ENCODE measurements at regions not wholly inside any gene's neighbourhood (a gene's known extent, or its start where the extent isn't known, plus 50 kb on each side); places are given as distances from the start of the nearest gene placed in this dataset.
"Not testable (repeated sequence)": the region's sequence is repeated elsewhere in the genome, so short reads cannot be mapped to it uniquely, and the experiment has no call there.

GRCh38 chr1:79252598-79252997, 246.1 kb upstream of the ADGRL4 start:
- no peak overlapping the region for H3K4me3 Mint-ChIP-seq
- H3K36me3 Mint-ChIP-seq (ENCODE audit: low read depth), result no peaks in the 10 kb centered on the region
- no peaks in the 10 kb centered on the region for H3K27me3 Mint-ChIP-seq (ENCODE audit: low read depth)
- no peaks in the 10 kb centered on the region for H3K4me1 Mint-ChIP-seq (ENCODE audit: low read depth)
- H3K9me3 Mint-ChIP-seq, result no peaks in the 10 kb centered on the region
- no peak overlapping the region for H3K27ac Mint-ChIP-seq

GRCh38 chr1:79239840-79240239, 233.3 kb upstream of the ADGRL4 start:
- H3K36me3 Mint-ChIP-seq (ENCODE audit: low read depth), result no peaks in the 10 kb centered on the region
- H3K27ac Mint-ChIP-seq, result no peak overlapping the region
- H3K9me3 Mint-ChIP-seq, result peaks cover 9% of the 10 kb centered on the region
- H3K4me1 Mint-ChIP-seq (ENCODE audit: low read depth), result no peaks in the 10 kb centered on the region
- no peaks in the 10 kb centered on the region for H3K27me3 Mint-ChIP-seq (ENCODE audit: low read depth)
- H3K4me3 Mint-ChIP-seq, result no peak overlapping the region

GRCh38 chr1:79235301-79236002, 228.9 kb upstream of the ADGRL4 start:
- Mint-ChIP-seq H3K4me3 (no peak overlapping the region), H3K4me1 (ENCODE audit: low read depth) (no peaks in the 10 kb centered on the region), H3K9me3 (peaks cover 7% of the 10 kb centered on the region), H3K27me3 (ENCODE audit: low read depth) (no peaks in the 10 kb centered on the region), H3K27ac (no peak overlapping the region), H3K36me3 (ENCODE audit: low read depth) (no peaks in the 10 kb centered on the region)

GRCh38 chr1:79232818-79233217, 226.3 kb upstream of the ADGRL4 start:
- H3K27ac Mint-ChIP-seq, result no peak overlapping the region
- no peak overlapping the region for H3K4me3 Mint-ChIP-seq
- peaks cover 4% of the 10 kb centered on the region for H3K9me3 Mint-ChIP-seq
- H3K4me1 Mint-ChIP-seq (ENCODE audit: low read depth), result no peaks in the 10 kb centered on the region
- H3K36me3 Mint-ChIP-seq (ENCODE audit: low read depth), result no peaks in the 10 kb centered on the region
- no peaks in the 10 kb centered on the region for H3K27me3 Mint-ChIP-seq (ENCODE audit: low read depth)

- H3K4me3 Mint-ChIP-seq; H3K27ac Mint-ChIP-seq; H3K36me3 Mint-ChIP-seq (ENCODE audit: low read depth); H3K4me1 Mint-ChIP-seq (ENCODE audit: low read depth); H3K9me3 Mint-ChIP-seq; H3K27me3 Mint-ChIP-seq (ENCODE audit: low read depth): not testable (repeated sequence)
Observed at GRCh38 chr1:79230751-79231150, 224.2 kb upstream of the ADGRL4 start.

- Mint-ChIP-seq H3K27me3 (ENCODE audit: low read depth) (no peaks in the 10 kb centered on the region), H3K9me3 (peaks cover 10% of the 10 kb centered on the region), H3K27ac (no peak overlapping the region), H3K4me1 (ENCODE audit: low read depth) (no peaks in the 10 kb centered on the region), H3K36me3 (ENCODE audit: low read depth) (no peaks in the 10 kb centered on the region), H3K4me3 (no peak overlapping the region)
Observed at GRCh38 chr1:79226963-79227362, 220.4 kb upstream of the ADGRL4 start.

- H3K27ac Mint-ChIP-seq, result no peak overlapping the region
- no peaks in the 10 kb centered on the region for H3K27me3 Mint-ChIP-seq (ENCODE audit: low read depth)
- no peaks in the 10 kb centered on the region for H3K36me3 Mint-ChIP-seq (ENCODE audit: low read depth)
- H3K4me3 Mint-ChIP-seq, result no peak overlapping the region
- H3K9me3 Mint-ChIP-seq, result peaks cover 16% of the 10 kb centered on the region
- no peaks in the 10 kb centered on the region for H3K4me1 Mint-ChIP-seq (ENCODE audit: low read depth)
Observed at GRCh38 chr1:79224537-79224936, 218.0 kb upstream of the ADGRL4 start.

GRCh38 chr1:79220509-79220908, 214.0 kb upstream of the ADGRL4 start:
- no peaks in the 10 kb centered on the region for H3K27me3 Mint-ChIP-seq (ENCODE audit: low read depth)
- peaks cover 12% of the 10 kb centered on the region for H3K9me3 Mint-ChIP-seq
- H3K36me3 Mint-ChIP-seq (ENCODE audit: low read depth), result no peaks in the 10 kb centered on the region
- H3K4me3 Mint-ChIP-seq, result no peak overlapping the region
- H3K27ac Mint-ChIP-seq, result no peak overlapping the region
- no peaks in the 10 kb centered on the region for H3K4me1 Mint-ChIP-seq (ENCODE audit: low read depth)

- Mint-ChIP-seq H3K27me3 (ENCODE audit: low read depth) (no peaks in the 10 kb centered on the region), H3K4me1 (ENCODE audit: low read depth) (no peaks in the 10 kb centered on the region), H3K4me3 (no peak overlapping the region), H3K36me3 (ENCODE audit: low read depth) (no peaks in the 10 kb centered on the region), H3K9me3 (peaks cover 10% of the 10 kb centered on the region), H3K27ac (no peak overlapping the region)
Observed at GRCh38 chr1:79215311-79215710, 208.8 kb upstream of the ADGRL4 start.

- no peak overlapping the region for H3K27ac Mint-ChIP-seq
- no peaks in the 10 kb centered on the region for H3K27me3 Mint-ChIP-seq (ENCODE audit: low read depth)
- H3K9me3 Mint-ChIP-seq, result peaks cover 4% of the 10 kb centered on the region
- H3K4me1 Mint-ChIP-seq (ENCODE audit: low read depth), result no peaks in the 10 kb centered on the region
- H3K4me3 Mint-ChIP-seq, result no peak overlapping the region
- no peaks in the 10 kb centered on the region for H3K36me3 Mint-ChIP-seq (ENCODE audit: low read depth)
Observed at GRCh38 chr1:79207786-79208185, 201.3 kb upstream of the ADGRL4 start.

- H3K27ac Mint-ChIP-seq, result no peak overlapping the region
- H3K9me3 Mint-ChIP-seq, result peaks cover 4% of the 10 kb centered on the region
- no peaks in the 10 kb centered on the region for H3K4me1 Mint-ChIP-seq (ENCODE audit: low read depth)
- no peak overlapping the region for H3K4me3 Mint-ChIP-seq
- no peaks in the 10 kb centered on the region for H3K36me3 Mint-ChIP-seq (ENCODE audit: low read depth)
- no peaks in the 10 kb centered on the region for H3K27me3 Mint-ChIP-seq (ENCODE audit: low read depth)
Observed at GRCh38 chr1:79207331-79207730, 200.8 kb upstream of the ADGRL4 start.

GRCh38 chr1:79204779-79205479, 198.4 kb upstream of the ADGRL4 start:
- no peaks in the 10 kb centered on the region for H3K9me3 Mint-ChIP-seq
- no peaks in the 10 kb centered on the region for H3K36me3 Mint-ChIP-seq (ENCODE audit: low read depth)
- no peaks in the 10 kb centered on the region for H3K4me1 Mint-ChIP-seq (ENCODE audit: low read depth)
- H3K27ac Mint-ChIP-seq, result no peak overlapping the region
- H3K27me3 Mint-ChIP-seq (ENCODE audit: low read depth), result no peaks in the 10 kb centered on the region
- H3K4me3 Mint-ChIP-seq, result no peak overlapping the region

GRCh38 chr1:79198832-79199231, 192.3 kb upstream of the ADGRL4 start:
- Mint-ChIP-seq H3K4me1 (ENCODE audit: low read depth) (no peaks in the 10 kb centered on the region), H3K36me3 (ENCODE audit: low read depth) (no peaks in the 10 kb centered on the region), H3K4me3 (no peak overlapping the region), H3K27me3 (ENCODE audit: low read depth) (no peaks in the 10 kb centered on the region), H3K9me3 (no peaks in the 10 kb centered on the region), H3K27ac (no peak overlapping the region)

- Mint-ChIP-seq H3K27ac (no peak overlapping the region), H3K4me3 (no peak overlapping the region), H3K27me3 (ENCODE audit: low read depth) (no peaks in the 10 kb centered on the region), H3K9me3 (no peaks in the 10 kb centered on the region), H3K36me3 (ENCODE audit: low read depth) (no peaks in the 10 kb centered on the region), H3K4me1 (ENCODE audit: low read depth) (peaks cover 6% of the 10 kb centered on the region)
Observed at GRCh38 chr1:79197421-79197820, 190.9 kb upstream of the ADGRL4 start.

- peaks cover 6% of the 10 kb centered on the region for H3K4me1 Mint-ChIP-seq (ENCODE audit: low read depth)
- no peaks in the 10 kb centered on the region for H3K27me3 Mint-ChIP-seq (ENCODE audit: low read depth)
- H3K4me3 Mint-ChIP-seq, result no peak overlapping the region
- H3K27ac Mint-ChIP-seq, result no peak overlapping the region
- H3K9me3 Mint-ChIP-seq, result no peaks in the 10 kb centered on the region
- H3K36me3 Mint-ChIP-seq (ENCODE audit: low read depth), result no peaks in the 10 kb centered on the region
Observed at GRCh38 chr1:79196211-79196610, 189.7 kb upstream of the ADGRL4 start.

All from T-helper 1 cell treated with Interleukin-12 subunit alpha and Interleukin-12 subunit beta and Interleukin-4 antibody, amounts not matched to agents 30 μg/mL and 1 μg/mL, for 36 hours (primary cell).